B cell (primary cell): ENCODE measurements at regions not wholly inside any gene's neighbourhood (a gene's known extent, or its start where the extent isn't known, plus 50 kb on each side); places are given as distances from the start of the nearest gene placed in this dataset.

Source experiments
- ATAC-seq: fragments of 200-7000 bp; cut with Tn5 transposase; one replicate; pipeline ENCODE4 v1.10.0; 2021; ENCODE audit warnings: low read depth, mild to moderate bottlenecking, moderate number of reproducible peaks, moderate library complexity
- CTCF ChIA-PET: fragments of 350-600 bp; sonication (Branson Sonifier 250); formaldehyde crosslinking; loops from one replicate; lab custom pipeline; 2021; ENCODE audit warnings: antibody characterized with exemption, inconsistent platforms; lab: Charles Lee
- POLR2A ChIA-PET: fragments of 350-600 bp; sonication (Branson Sonifier 250); formaldehyde crosslinking; loops from one replicate; lab custom pipeline; 2021; ENCODE audit warnings: antibody characterized with exemption; lab: Charles Lee
- DNase-seq: peaks from one replicate; pipeline ENCODE4 v3.0.0; 2013
- H2AFZ ChIP-seq: 2 replicates; pipeline ENCODE4 v1.6.1; 2012; ENCODE audit warnings: mild to moderate bottlenecking, low read depth, low read length; ENCODE audit not compliant: insufficient read depth, poor library complexity, severe bottlenecking
- H3K27ac ChIP-seq, 2 donors: 1 replicate in 1 of 2; 2 replicates in 1 of 2; pipeline ENCODE4 v1.5.1; 2012 to 2013; ENCODE audit warnings: low read length in 2 of 2, mild to moderate bottlenecking in 2 of 2, moderate library complexity in 1 of 2
- H3K27me3 ChIP-seq, 4 experiments: fragments of 200-600 bp in 1 of 4; sonication (generic) in 1 of 4; replicated peaks in 1 of 4; 1 replicate in 2 of 4; 2 replicates in 2 of 4; pipeline versions ENCODE4 v1.6.1 to v1.7.0; 2013 to 2016; ENCODE audit warnings: low read length in 3 of 4, mild to moderate bottlenecking in 2 of 4, mixed read lengths in 1 of 4, moderate library complexity in 1 of 4; ENCODE audit not compliant: insufficient read depth in 4 of 4, control insufficient read depth in 3 of 4; ENCODE audit errors: control extremely low read depth in 1 of 4
- H3K36me3 ChIP-seq, 2 experiments: replicated peaks in 1 of 2; 1 replicate in 1 of 2; 2 replicates in 1 of 2; pipeline versions ENCODE4 v1.6.1 to v1.7.1; 2013; ENCODE audit warnings: low read length in 1 of 2; ENCODE audit not compliant: insufficient read depth in 2 of 2, control insufficient read depth in 1 of 2; ENCODE audit errors: control extremely low read depth in 1 of 2, extremely low read depth in 1 of 2
- H3K4me1 ChIP-seq, 2 donors: fragments of 200-600 bp in 1 of 2; sonication (generic) in 1 of 2; 1 replicate in 1 of 2; 2 replicates in 1 of 2; pipeline versions ENCODE4 v1.5.1 to v1.6.1; 2013 to 2017; ENCODE audit warnings: low read length in 2 of 2; ENCODE audit not compliant: control insufficient read depth in 2 of 2, insufficient read depth in 2 of 2
- H3K4me2 ChIP-seq: replicated peaks from 2 replicates; pipeline ENCODE3; 2012; ENCODE audit warnings: mild to moderate bottlenecking, low read depth, low read length; ENCODE audit not compliant: poor library complexity, severe bottlenecking
- H3K4me3 ChIP-seq, 5 experiments: fragments of 200-600 bp in 1 of 5; sonication (generic) in 1 of 5; 1 replicate in 3 of 5; 2 replicates in 2 of 5; pipeline versions ENCODE4 v1.5.1 to v1.7.0; 2011 to 2016; ENCODE audit warnings: low read length in 4 of 5, mild to moderate bottlenecking in 4 of 5, low read depth in 2 of 5, control low read depth in 1 of 5, moderate library complexity in 1 of 5; ENCODE audit not compliant: insufficient read depth in 1 of 5; ENCODE audit errors: control extremely low read depth in 1 of 5, extremely low read depth in 1 of 5
- H3K79me2 ChIP-seq: fragments of 200-600 bp; sonication (generic); one replicate; pipeline ENCODE4 v1.6.0; 2016; ENCODE audit warnings: low read length; ENCODE audit not compliant: control insufficient read depth, insufficient read depth
- H3K9ac ChIP-seq: fragments of 200-600 bp; sonication (generic); 2 replicates; pipeline ENCODE4 v1.6.1; 2017; ENCODE audit warnings: mild to moderate bottlenecking, low read length, moderate library complexity
- H3K9me3 ChIP-seq, 3 donors: one replicate each; pipeline versions ENCODE4 v1.6.1 to v1.7.1; 2013; ENCODE audit warnings: low read length in 2 of 3; ENCODE audit not compliant: control insufficient read depth in 2 of 3, insufficient read depth in 1 of 3; ENCODE audit errors: control extremely low read depth in 1 of 3
- H4K20me1 ChIP-seq: 2 replicates; pipeline ENCODE4 v1.6.0; 2012; ENCODE audit warnings: mild to moderate bottlenecking, low read length; ENCODE audit not compliant: insufficient read depth, control insufficient read depth, poor library complexity, severe bottlenecking
- H3K27ac Mint-ChIP-seq: one replicate; pipeline ENCODE4 v1.8.0; 2021; ENCODE audit warnings: mixed read lengths
- H3K27me3 Mint-ChIP-seq: one replicate; pipeline ENCODE4 v1.8.0; 2021; ENCODE audit warnings: mixed read lengths
- H3K4me1 Mint-ChIP-seq: one replicate; pipeline ENCODE4 v1.8.0; 2021; ENCODE audit warnings: mixed read lengths
- H3K4me3 Mint-ChIP-seq: one replicate; pipeline ENCODE4 v1.8.0; 2021; ENCODE audit warnings: mixed read lengths
- H3K9me3 Mint-ChIP-seq: one replicate; pipeline ENCODE4 v1.8.0; 2022; ENCODE audit warnings: mixed read lengths; ENCODE audit not compliant: insufficient read depth
- CTCF ChIP-seq: fragments of 200-600 bp; IDR thresholded peaks from one replicate; pipeline ENCODE4 v1.8.0; 2022; ENCODE audit warnings: antibody characterized with exemption, mild to moderate bottlenecking
- EZH2 ChIP-seq: IDR thresholded peaks from 2 replicates; pipeline ENCODE4 v1.6.1; 2012; ENCODE audit warnings: borderline replicate concordance, low read depth, mild to moderate bottlenecking, moderate library complexity, low read length; ENCODE audit not compliant: insufficient read depth, poor library complexity, severe bottlenecking
- WGBS: methylation state at CpG from one replicate; pipeline ENCODE4 v1.1.5; 2013; ENCODE audit warnings: missing lambda C conversion rate; ENCODE audit not compliant: insufficient coverage; 5-methylcytosine and 5-hydroxymethylcytosine counted together
- intact Hi-C: fragments of 100-400 bp; cut with micrococcal nuclease; formaldehyde crosslinking; loops from one replicate; pipeline ENCODE4 v1.10.0; 2022

GRCh38 chr18:73456643-73457042, 588.9 kb upstream of the NETO1 start:
- no CpG with 5 or more reads among the region's 3 CpGs for WGBS
- Histone ChIP-seq H3K27me3 (no peaks in the 10 kb centered on the region), H3K9me3 (peaks cover 0 to 3% (median 0%) of the 10 kb centered on the region in 3 donors), H3K36me3 (no peaks in the 10 kb centered on the region), H2AFZ (no peak overlapping the region), H3K27ac (no peak overlapping the region), H3K4me1 (no peaks in the 10 kb centered on the region), H3K9ac (no peak overlapping the region), H3K79me2 (no peaks in the 10 kb centered on the region), H3K4me3 (no peak overlapping the region), H4K20me1 (no peaks in the 10 kb centered on the region), H3K4me2 (no peak overlapping the region)
- DNase-seq (no peak), ATAC-seq (no peak)
- CTCF ChIA-PET = no interaction called here
- no peaks in the 10 kb centered on the region for H3K9me3 Mint-ChIP-seq
- H3K27ac Mint-ChIP-seq = no peak overlapping the region
- TF ChIP-seq CTCF (no peak), EZH2 (no peak)
- POLR2A ChIA-PET = no interaction called here
- intact Hi-C loops = no loop called here
- no peaks in the 10 kb centered on the region for H3K4me1 Mint-ChIP-seq
- H3K27me3 Mint-ChIP-seq = no peaks in the 10 kb centered on the region
- H3K4me3 Mint-ChIP-seq = no peak overlapping the region

GRCh38 chr18:73452866-73453265, 585.1 kb upstream of the NETO1 start:
- ChIA-PET POLR2A (no interaction called here), CTCF (no interaction called here)
- Mint-ChIP-seq H3K27ac (no peak overlapping the region), H3K4me1 (no peaks in the 10 kb centered on the region), H3K4me3 (no peak overlapping the region), H3K27me3 (no peaks in the 10 kb centered on the region), H3K9me3 (peaks cover 3% of the 10 kb centered on the region)
- Histone ChIP-seq H4K20me1 (no peaks in the 10 kb centered on the region), H3K27ac (no peak overlapping the region), H3K27me3 (no peaks in the 10 kb centered on the region), H3K9ac (no peak overlapping the region), H3K4me1 (no peaks in the 10 kb centered on the region), H3K36me3 (no peaks in the 10 kb centered on the region), H3K9me3 (peaks cover 0 to 3% (median 2%) of the 10 kb centered on the region in 3 donors), H3K4me2 (no peak overlapping the region), H3K79me2 (no peaks in the 10 kb centered on the region), H2AFZ (no peak overlapping the region), H3K4me3 (no peak overlapping the region)
- DNase-seq (no peak), ATAC-seq (no peak)
- WGBS = no CpG with 5 or more reads among the region's 1 CpG
- intact Hi-C loops = no loop called here
- no peak for TF ChIP-seq EZH2
- no peak for TF ChIP-seq CTCF
